D341Med (cell line): ENCODE measurements at regions not wholly inside any gene's neighbourhood (a gene's known extent, or its start where the extent isn't known, plus 50 kb on each side); places are given as distances from the start of the nearest gene placed in this dataset.

Source experiments
- DNase-seq: peaks from one replicate; pipeline ENCODE4 v3.0.0; 2012; ENCODE audit warnings: low spot score

GRCh38 chr2:78439122-78439521 is 586.4 kb upstream of the REG3G start:
- DNase-seq = no peak

- DNase-seq = no peak
These were observed 569.9 kb upstream of the REG3G start for GRCh38 chr2:78455586-78455985.

DNA sequence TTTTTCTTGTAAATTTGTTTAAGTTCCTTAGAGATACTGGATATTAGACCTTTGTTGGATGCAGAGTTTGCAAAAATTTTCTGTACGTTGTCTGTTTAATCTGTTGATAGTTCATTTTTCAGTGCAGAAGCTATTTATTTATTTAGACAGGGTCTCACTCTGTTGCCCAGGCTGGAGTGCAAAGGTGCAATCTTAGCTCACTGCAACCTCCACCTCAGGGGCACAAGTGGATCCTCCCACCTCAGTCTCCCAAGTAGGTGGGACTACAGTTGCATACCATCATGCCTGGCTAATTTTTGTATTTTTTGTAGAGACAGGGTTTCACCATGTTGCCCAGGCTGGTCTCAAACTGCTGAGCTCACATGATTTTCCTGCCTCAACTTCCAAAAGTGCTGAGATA is 568.2 kb upstream of the REG3G start:
- no peak for DNase-seq

- DNase-seq = no peak
These were observed 559.8 kb upstream of the REG3G start for GRCh38 chr2:78465707-78466106.

GRCh38 chr2:78476619-78477229 is 548.8 kb upstream of the REG3G start:
- DNase-seq = no peak

GRCh38 chr2:78486565-78486964 is 538.9 kb upstream of the REG3G start:
- no peak for DNase-seq

DNA sequence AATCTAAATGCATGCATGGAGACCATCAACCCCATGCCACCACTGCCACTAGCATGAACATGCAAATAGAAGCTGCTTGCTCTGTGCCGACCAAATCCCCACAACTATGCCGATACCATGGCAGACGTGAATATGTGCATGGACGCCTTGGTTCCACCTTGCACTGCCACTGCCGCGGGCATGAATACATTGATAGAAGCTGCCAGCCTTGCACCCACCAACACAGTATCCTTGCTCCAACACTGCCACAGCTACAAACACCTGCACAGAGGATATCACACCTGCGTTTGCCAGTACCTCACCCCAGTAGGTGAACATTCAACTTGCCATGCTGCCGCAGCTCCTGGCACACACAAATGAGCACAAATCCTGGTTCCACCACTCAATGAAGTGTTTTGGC is 527.4 kb upstream of the REG3G start:
- no peak for DNase-seq

- DNase-seq = no peak
These were observed 519.2 kb upstream of the REG3G start for GRCh38 chr2:78506301-78506700.

- no peak for DNase-seq
These were observed 503.6 kb upstream of the REG3G start for GRCh38 chr2:78521938-78522337.

DNA sequence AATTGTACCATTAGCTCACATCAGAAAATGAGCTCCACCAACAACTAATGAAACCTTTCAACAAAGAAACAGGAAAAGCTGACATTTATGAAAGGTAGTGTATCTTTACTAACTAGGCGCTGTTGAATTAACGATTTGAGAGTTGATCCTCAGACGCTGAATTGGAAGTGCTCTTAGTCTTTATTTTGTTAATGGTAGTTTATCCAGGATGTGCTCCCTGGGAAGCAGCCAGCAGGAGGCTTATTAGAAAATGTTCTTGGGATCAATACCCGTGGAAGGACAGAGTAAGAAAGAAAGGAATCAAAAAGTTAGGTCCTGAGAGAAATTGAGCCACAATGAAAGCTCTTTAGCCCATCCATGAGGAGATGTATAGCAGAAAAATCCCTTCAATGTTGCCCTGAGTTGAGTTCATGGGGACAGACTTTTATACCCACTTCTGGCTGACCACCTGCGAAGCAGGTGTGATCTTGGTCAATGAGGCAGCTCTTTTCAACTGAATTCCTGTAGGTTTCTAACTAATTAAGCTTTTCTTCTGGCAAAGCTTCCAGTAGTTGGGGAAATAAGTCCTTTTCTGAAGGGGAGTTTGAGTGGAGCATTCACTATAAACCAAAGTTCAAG is 492.6 kb upstream of the REG3G start:
- no peak for DNase-seq

- DNase-seq = no peak
These were observed 490.1 kb upstream of the REG3G start for GRCh38 chr2:78535395-78535794.

DNA sequence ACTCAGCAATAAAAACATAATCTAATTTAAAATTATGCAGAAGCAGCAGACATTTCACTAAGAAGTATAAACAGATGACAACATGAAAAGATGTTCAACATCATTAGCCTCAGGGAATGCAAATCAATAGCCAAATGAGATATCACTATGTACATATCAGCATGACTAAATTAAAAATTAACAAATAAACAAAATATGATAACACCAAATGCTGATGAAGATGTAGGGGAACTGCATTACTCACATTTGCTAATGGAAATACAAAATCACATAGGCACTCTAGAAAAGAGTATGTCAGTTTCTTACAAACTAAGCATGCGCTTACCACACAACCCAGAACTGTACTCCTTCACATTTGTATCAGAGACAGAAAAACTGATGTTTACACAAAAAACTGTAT is 487.2 kb upstream of the REG3G start:
- DNase-seq = no peak

- DNase-seq = no peak
These were observed 485.2 kb upstream of the REG3G start for GRCh38 chr2:78540255-78540654.

DNA sequence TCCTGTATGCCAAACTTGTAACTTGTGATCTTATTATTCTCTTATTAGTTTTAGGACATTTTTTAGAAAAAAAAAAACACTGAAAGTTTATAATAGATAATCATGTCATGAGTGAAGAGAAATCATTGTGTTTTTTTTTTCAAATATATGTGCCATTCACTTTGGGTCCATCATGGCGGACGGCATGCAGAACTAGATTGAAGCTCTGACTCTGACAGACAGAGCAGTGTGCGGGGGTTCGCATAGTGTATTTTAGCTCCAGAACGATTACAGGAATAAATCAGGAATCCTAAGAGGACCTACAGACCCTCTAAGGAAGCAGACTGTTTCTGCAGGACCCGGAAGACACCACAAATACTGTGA is 484.4 kb upstream of the REG3G start:
- DNase-seq = no peak

DNA sequence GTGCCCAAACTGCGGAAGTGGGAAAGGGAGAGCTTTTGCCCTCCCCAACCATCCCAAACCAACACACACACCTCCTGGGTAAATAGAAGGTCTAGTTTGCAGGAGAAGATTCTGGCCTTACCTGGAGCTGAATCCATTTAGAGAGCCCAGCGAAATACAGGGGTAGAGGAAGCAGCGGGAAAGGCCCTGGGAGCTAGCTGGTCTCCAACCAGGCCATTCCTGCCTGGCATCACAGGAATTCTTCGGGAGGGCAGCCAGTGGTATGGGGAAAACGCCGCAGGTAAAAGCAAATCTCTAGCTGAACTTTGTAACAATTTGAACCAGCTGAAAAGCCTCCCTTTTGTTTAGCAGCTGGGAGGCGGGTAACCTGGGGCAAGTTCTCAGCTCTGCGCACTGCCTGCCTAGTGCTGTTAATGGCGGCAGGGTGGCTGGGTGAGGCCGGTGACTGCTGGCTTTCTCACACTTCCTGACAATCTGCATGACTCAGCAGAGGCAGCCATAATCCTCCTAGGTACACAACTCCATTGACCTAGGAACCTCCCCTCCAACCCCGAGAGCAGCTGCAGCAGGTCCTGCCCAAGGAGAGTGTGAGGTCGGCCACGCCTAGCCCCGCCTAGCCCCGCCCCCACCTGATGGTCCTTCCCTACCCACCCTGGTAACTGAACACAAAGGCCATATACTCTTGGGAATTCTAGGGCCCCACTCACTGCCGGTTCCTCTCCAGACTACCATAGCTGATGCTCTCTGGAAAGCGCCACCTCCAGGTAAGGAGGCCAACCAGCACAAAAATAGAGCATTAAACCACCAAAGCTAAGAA is 483.8 kb upstream of the REG3G start:
- DNase-seq = no peak

DNA sequence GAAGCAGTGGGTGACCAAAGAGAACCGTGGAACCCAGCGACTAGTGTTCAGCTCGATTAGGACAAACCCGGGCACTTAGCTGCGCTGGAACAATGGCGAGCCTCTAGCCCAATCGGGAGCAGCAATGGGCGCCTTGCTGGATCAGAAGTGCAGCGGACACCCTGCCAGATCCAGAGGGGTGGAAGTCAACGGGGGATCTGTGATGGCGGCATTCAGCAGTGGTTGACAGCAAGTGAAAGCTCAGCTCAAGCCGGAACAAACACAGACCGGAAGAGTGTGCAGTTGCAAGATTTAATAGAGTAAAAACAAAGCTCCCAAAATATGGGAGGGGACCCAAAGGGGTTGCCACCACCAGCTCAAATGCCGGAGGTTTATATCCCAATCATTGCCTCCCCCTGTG is 478.7 kb upstream of the REG3G start:
- no peak for DNase-seq

DNA sequence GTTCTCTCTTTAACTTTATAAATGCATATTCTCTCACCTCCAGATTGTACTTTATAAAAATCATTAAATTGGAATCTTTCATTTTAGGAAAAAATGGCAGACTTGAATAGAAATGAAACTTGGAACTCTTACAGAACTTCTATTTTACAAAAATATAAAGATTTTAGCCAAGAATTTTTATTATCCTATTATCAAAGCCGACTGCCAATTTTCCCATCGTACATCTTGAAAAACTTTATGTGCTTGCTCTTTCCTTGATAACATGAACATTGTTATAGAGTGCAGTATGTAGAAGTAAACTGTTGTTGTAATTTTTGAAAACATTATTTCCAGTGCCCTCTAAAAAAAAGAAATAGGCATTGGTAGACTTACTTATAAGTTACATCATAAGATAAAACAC is 475.7 kb upstream of the REG3G start:
- DNase-seq = no peak

- no peak for DNase-seq
These were observed 471.4 kb upstream of the REG3G start for GRCh38 chr2:78553866-78554647.

GRCh38 chr2:78561876-78562275 is 463.6 kb upstream of the REG3G start:
- no peak for DNase-seq

DNA sequence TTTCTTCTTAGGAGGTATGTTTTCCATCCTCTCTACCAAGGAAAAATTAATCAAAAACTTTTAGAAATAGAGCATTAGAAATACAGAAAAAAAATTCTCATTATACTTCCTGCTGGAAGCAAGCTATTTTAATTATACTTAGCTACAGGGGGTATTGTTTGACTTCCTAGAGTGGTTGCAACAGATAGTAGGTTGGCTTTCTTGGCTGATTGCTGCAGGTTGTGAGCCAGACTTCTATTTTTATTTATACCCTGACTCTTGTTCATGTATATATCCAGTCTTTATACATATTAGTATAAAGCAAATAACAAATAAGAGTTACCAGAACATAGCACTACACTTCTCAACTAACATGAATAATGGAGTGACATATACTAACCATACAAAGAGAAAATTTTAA is 460.8 kb upstream of the REG3G start:
- no peak for DNase-seq

- no peak for DNase-seq
These were observed 456.6 kb upstream of the REG3G start for GRCh38 chr2:78568782-78569373.

DNA sequence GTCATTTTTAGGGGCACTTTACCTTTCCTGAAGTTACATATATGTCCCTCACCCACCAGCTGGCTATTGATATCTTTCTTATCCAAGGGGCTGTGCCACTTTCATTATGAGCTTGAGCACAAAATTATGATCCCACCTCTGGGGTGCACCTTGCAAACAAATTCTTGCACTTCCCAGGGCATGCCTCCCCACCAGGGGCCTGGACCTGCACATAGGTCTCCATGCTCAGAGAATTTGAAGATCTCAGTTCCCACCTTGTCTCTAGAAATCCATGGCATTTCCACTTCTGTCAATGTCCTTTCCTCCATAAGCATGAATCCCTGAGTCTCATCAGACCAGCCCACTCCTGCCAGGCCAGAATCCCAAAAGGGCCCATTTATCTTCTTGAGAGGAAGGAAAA is 449.1 kb upstream of the REG3G start:
- DNase-seq = no peak
